Caco-2 (cell line): ENCODE measurements at regions not wholly inside any gene's neighbourhood (a gene's known extent, or its start where the extent isn't known, plus 50 kb on each side); places are given as distances from the start of the nearest gene placed in this dataset.

ENCODE experiments used
- BruUV-seq: library from RNA; stranded (reverse); fragments of 400-500 nt; replicated peaks from 2 replicates; lab custom pipeline; 2021; lab: Mats Ljungman, UMichigan
- CTCF ChIA-PET: fragments of 300-600 bp; sonication (Branson Sonifier 250); formaldehyde crosslinking; loops from one replicate; lab custom pipeline; 2022; ENCODE audit warnings: antibody characterized with exemption; lab: Charles Lee
- POLR2A ChIA-PET: fragments of 300-600 bp; sonication (Branson Sonifier 250); formaldehyde crosslinking; loops from one replicate; lab custom pipeline; 2022; ENCODE audit warnings: antibody characterized with exemption; lab: Charles Lee
- DNase-seq, 2 experiments: peaks; one replicate each; pipeline versions ENCODE4 v3.0.0 to v3.0.0-alpha.2; 2020 to 2022
- H3K27me3 ChIP-seq: replicated peaks from 2 replicates; pipeline ENCODE4 v1.6.0; 2011; ENCODE audit warnings: low read length; ENCODE audit not compliant: control insufficient read depth, insufficient read depth
- H3K36me3 ChIP-seq: 2 replicates; pipeline ENCODE4 v1.5.1; 2011; ENCODE audit warnings: low read length; ENCODE audit not compliant: control insufficient read depth, insufficient read depth
- H3K4me1 ChIP-seq: fragments of 250-450 bp; sonication (Bioruptor Pico); 2 replicates; pipeline ENCODE4 v1.5.1; 2020; ENCODE audit warnings: mild to moderate bottlenecking
- H3K4me3 ChIP-seq: 2 replicates; pipeline ENCODE4 v1.5.1; 2011; ENCODE audit warnings: low read depth, mild to moderate bottlenecking, control low read depth, low read length
- H3K9me3 ChIP-seq: fragments of 250-450 bp; sonication (Bioruptor Pico); 2 replicates; pipeline ENCODE4 v1.5.1; 2020; ENCODE audit warnings: mild to moderate bottlenecking, moderate library complexity
- H3K27ac Mint-ChIP-seq: one replicate; pipeline ENCODE4 v1.8.0; 2022; ENCODE audit warnings: mixed read lengths; ENCODE audit not compliant: unreplicated experiment
- H3K27me3 Mint-ChIP-seq: one replicate; pipeline ENCODE4 v1.8.0; 2022; ENCODE audit warnings: mixed read lengths; ENCODE audit not compliant: insufficient read depth, unreplicated experiment
- H3K36me3 Mint-ChIP-seq: one replicate; pipeline ENCODE4 v1.8.0; 2022; ENCODE audit warnings: mild to moderate bottlenecking, mixed read lengths; ENCODE audit not compliant: insufficient read depth, unreplicated experiment
- H3K4me1 Mint-ChIP-seq: one replicate; pipeline ENCODE4 v1.8.0; 2022; ENCODE audit warnings: low read depth, mixed read lengths; ENCODE audit not compliant: unreplicated experiment
- H3K4me3 Mint-ChIP-seq: one replicate; pipeline ENCODE4 v1.8.0; 2022; ENCODE audit warnings: mild to moderate bottlenecking, moderate library complexity, mixed read lengths; ENCODE audit not compliant: unreplicated experiment
- H3K9me3 Mint-ChIP-seq: one replicate; pipeline ENCODE4 v1.8.0; 2022; ENCODE audit warnings: mixed read lengths; ENCODE audit not compliant: unreplicated experiment
- intact Hi-C: fragments of 100-400 bp; cut with micrococcal nuclease; formaldehyde crosslinking; loops from one replicate; pipeline ENCODE4 v1.10.0; 2022; ENCODE audit not compliant: unreplicated experiment
- TF ChIP-seq, protein P1 (sequence below), 2 experiments: fragments of 200-600 bp in 1 of 2; IDR thresholded peaks; 1 replicate in 1 of 2; 2 replicates in 1 of 2; pipeline versions ENCODE4 v1.5.1 to v1.8.0; 2011 to 2022; ENCODE audit warnings: antibody characterized with exemption in 1 of 2, control low read depth in 1 of 2, inconsistent platforms in 1 of 2, low read depth in 1 of 2, low read length in 1 of 2, mild to moderate bottlenecking in 1 of 2, moderate library complexity in 1 of 2; ENCODE audit not compliant: insufficient read depth in 1 of 2, severe bottlenecking in 1 of 2, unreplicated experiment in 1 of 2

DNA sequence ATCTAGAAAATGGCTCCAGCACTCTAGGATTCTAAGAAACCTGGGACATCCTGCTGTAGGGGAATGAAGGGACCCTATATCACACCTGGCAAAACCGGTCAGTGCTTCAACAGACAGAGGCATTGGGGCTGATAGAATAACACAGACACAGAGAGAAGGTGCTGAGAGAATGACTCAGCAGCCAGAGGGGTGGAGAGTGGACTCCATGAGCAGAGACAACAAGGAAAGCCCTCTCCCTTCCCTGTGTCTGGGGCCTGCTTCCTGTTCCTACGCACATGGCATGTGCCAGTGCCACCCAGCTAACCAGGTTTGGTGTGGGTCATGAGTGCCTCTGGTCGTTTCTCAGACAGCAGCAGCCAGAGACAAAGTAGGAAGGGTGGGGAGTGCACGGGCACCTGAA lies 140.3 kb downstream of the CCT6B start:
- Histone ChIP-seq H3K4me3 (no peak overlapping the region), H3K4me1 (no peaks in the 10 kb centered on the region), H3K9me3 (no peaks in the 10 kb centered on the region), H3K27me3 (peaks cover 1% of the 10 kb centered on the region; the same call in 1 of the 2 replicates), H3K36me3 (no peaks in the 10 kb centered on the region)
- POLR2A ChIA-PET, result no interaction called here
- H3K9me3 Mint-ChIP-seq, result no peaks in the 10 kb centered on the region
- H3K4me3 Mint-ChIP-seq, result no peak overlapping the region
- CTCF ChIA-PET, result no interaction called here
- DNase-seq, result no peak
- H3K27me3 Mint-ChIP-seq, result peaks cover 28% of the 10 kb centered on the region
- no peaks in the 10 kb centered on the region for H3K4me1 Mint-ChIP-seq
- no peaks in the 10 kb centered on the region for H3K36me3 Mint-ChIP-seq
- BruUV-seq, result no TSS peak
- no peak overlapping the region for H3K27ac Mint-ChIP-seq
- TF ChIP-seq, protein P1, sequence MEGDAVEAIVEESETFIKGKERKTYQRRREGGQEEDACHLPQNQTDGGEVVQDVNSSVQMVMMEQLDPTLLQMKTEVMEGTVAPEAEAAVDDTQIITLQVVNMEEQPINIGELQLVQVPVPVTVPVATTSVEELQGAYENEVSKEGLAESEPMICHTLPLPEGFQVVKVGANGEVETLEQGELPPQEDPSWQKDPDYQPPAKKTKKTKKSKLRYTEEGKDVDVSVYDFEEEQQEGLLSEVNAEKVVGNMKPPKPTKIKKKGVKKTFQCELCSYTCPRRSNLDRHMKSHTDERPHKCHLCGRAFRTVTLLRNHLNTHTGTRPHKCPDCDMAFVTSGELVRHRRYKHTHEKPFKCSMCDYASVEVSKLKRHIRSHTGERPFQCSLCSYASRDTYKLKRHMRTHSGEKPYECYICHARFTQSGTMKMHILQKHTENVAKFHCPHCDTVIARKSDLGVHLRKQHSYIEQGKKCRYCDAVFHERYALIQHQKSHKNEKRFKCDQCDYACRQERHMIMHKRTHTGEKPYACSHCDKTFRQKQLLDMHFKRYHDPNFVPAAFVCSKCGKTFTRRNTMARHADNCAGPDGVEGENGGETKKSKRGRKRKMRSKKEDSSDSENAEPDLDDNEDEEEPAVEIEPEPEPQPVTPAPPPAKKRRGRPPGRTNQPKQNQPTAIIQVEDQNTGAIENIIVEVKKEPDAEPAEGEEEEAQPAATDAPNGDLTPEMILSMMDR (IDR thresholded peaks at IDR 0.05; ENCODE audit: insufficient read depth in 1 of 2, low read depth in 1 of 2, low read length in 1 of 2, severe bottlenecking in 1 of 2, unreplicated experiment in 1 of 2), result no peak
- intact Hi-C loops, result no loop called here

DNA sequence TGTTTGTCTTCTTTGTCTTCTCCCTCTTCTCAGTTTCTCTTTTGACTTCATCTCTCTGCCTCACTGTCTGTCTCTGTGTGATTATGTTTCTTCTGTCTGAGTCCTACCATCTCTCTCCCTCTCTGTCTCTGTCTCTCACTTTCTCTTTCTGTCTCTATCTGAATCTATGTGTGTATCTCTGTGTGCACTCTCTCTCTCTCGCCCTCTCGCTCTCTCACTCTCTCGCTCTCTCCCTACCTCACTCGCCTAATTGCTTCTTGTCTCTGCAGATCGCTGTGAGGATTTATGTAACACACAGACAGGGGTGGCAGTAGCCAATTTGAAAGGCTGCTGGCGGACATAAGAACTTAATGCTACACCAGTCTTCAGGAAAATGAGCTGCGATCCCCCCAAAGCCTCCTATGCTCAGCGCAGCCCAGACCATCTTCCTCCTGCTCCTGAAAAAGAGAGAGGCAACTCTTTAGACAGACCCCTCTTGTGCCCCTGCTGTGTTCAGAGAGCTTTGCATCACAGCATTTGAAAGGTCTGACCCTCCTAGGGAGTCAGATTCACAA lies 140.9 kb downstream of the CCT6B start:
- TF ChIP-seq, protein P1 (IDR thresholded peaks at IDR 0.05; ENCODE audit: insufficient read depth in 1 of 2, low read depth in 1 of 2, low read length in 1 of 2, severe bottlenecking in 1 of 2, unreplicated experiment in 1 of 2), result no peak
- CTCF ChIA-PET, result no interaction called here

DNA sequence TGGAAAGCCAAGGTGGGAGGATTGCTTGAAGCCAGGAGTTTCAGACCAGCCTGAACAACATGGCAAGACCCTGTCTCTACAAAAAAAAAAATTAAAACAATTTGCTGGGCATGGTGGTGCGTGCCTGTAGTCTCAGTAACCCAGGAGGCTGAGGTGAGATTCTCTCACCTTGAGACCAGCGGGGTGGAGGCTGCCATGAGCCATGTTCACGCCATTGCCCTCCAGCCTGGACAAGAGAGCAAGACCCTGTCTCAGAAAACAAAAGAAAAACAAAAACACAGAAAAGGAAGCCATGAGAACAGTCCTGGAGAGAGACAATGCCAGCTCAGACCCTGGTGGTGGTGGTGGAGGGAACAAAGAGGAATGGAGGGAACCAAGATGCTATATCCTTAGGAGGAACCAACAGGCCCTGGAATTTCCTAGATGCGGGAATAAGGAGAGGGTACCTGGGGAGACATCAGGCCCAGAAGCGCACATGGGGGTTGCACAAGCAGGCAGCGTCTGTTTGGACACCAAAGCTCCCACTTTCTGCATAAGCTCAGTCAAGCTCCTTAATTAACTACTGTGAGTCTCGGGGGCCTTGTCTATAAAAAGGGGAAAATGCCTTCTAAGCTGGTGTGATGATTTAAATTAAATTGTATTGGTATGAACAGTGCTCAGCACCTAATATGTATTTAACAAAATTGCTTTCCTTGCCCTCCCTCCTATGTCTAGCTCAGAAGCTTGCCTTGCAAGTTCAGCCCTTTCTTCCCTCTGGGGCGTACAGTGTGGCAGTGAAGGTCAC lies 143.8 kb downstream of the CCT6B start:
- POLR2A ChIA-PET, result no interaction called here
- BruUV-seq, result no TSS peak
- Mint-ChIP-seq H3K27ac (no peak overlapping the region), H3K9me3 (no peaks in the 10 kb centered on the region), H3K27me3 (peaks cover 30% of the 10 kb centered on the region), H3K4me3 (no peak overlapping the region), H3K36me3 (no peaks in the 10 kb centered on the region), H3K4me1 (no peaks in the 10 kb centered on the region)
- H3K36me3 ChIP-seq, result no peaks in the 10 kb centered on the region
- no peaks in the 10 kb centered on the region for H3K4me1 ChIP-seq
- intact Hi-C loops, result no loop called here
- CTCF ChIA-PET, result interaction anchor here (0.6 kb wide), 1 partner anchor 324 kb away, joined by 4 read pairs; no protein-coding TSS in a partner anchor
- TF ChIP-seq, protein P1 (IDR thresholded peaks at IDR 0.05; ENCODE audit: insufficient read depth in 1 of 2, low read depth in 1 of 2, low read length in 1 of 2, severe bottlenecking in 1 of 2, unreplicated experiment in 1 of 2), result no peak
- no peak overlapping the region for H3K4me3 ChIP-seq
- no peak for DNase-seq
- H3K27me3 ChIP-seq, result 0 out of 2 replicates have a peak, but pooled peaks cover 1% of the 10 kb centered on the region
- H3K9me3 ChIP-seq, result no peaks in the 10 kb centered on the region

More for the DNA sequence above, 140.9 kb downstream of the CCT6B start:
- no peak for DNase-seq
- Mint-ChIP-seq H3K4me3 (no peak overlapping the region), H3K27ac (no peak overlapping the region), H3K27me3 (peaks cover 28% of the 10 kb centered on the region), H3K9me3 (no peaks in the 10 kb centered on the region), H3K4me1 (no peaks in the 10 kb centered on the region), H3K36me3 (no peaks in the 10 kb centered on the region)
- Histone ChIP-seq H3K36me3 (no peaks in the 10 kb centered on the region), H3K4me1 (no peaks in the 10 kb centered on the region), H3K9me3 (no peaks in the 10 kb centered on the region), H3K4me3 (no peak overlapping the region), H3K27me3 (peaks cover 1% of the 10 kb centered on the region; the same call in 1 of the 2 replicates)
- intact Hi-C loops, result no loop called here
- BruUV-seq, result no TSS peak
- POLR2A ChIA-PET, result no interaction called here
